Keratinocyte (primary cell): ENCODE measurements at regions not wholly inside any gene's neighbourhood (a gene's known extent, or its start where the extent isn't known, plus 50 kb on each side); places are given as distances from the start of the nearest gene placed in this dataset.

Source experiments
- EZH2 ChIP-seq: IDR thresholded peaks from one replicate; pipeline ENCODE4 v1.6.1; 2012; ENCODE audit warnings: inconsistent platforms, mild to moderate bottlenecking, low read length, moderate library complexity
- TF ChIP-seq, protein P1 (sequence below), 3 experiments: IDR thresholded peaks in 1 of 3; conservative IDR thresholded peaks in 1 of 3; optimal IDR thresholded peaks in 1 of 3; 2 replicates in 2 of 3; 3 replicates in 1 of 3; pipeline versions ENCODE3 to v1.5.1; 2011; ENCODE audit warnings: low read length in 3 of 3, mild to moderate bottlenecking in 3 of 3, moderate library complexity in 2 of 3, control low read depth in 1 of 3, inconsistent platforms in 1 of 3; ENCODE audit not compliant: insufficient read depth in 2 of 3; ENCODE audit errors: extremely low read depth in 1 of 3

DNA sequence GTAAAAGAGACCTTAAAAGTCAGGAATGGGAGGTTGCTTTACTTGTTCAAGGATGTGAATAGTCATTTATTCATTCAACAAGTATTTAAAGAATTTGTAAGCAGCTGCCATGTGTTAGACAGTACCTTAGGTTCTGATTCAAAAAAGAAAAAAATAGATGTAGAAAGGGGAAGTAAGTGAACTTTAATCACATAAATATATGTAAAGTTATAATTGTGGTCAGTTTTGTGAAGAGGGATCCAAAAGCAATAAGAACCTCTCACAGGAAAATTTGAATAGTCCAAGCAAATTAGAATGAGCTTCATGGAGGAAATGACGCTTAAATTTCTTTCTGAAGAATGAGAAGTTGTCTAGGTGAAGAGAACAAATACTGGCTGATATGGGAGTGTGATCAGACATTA, 596.1 kb upstream of the CITED2 start:
- TF ChIP-seq, protein P1, sequence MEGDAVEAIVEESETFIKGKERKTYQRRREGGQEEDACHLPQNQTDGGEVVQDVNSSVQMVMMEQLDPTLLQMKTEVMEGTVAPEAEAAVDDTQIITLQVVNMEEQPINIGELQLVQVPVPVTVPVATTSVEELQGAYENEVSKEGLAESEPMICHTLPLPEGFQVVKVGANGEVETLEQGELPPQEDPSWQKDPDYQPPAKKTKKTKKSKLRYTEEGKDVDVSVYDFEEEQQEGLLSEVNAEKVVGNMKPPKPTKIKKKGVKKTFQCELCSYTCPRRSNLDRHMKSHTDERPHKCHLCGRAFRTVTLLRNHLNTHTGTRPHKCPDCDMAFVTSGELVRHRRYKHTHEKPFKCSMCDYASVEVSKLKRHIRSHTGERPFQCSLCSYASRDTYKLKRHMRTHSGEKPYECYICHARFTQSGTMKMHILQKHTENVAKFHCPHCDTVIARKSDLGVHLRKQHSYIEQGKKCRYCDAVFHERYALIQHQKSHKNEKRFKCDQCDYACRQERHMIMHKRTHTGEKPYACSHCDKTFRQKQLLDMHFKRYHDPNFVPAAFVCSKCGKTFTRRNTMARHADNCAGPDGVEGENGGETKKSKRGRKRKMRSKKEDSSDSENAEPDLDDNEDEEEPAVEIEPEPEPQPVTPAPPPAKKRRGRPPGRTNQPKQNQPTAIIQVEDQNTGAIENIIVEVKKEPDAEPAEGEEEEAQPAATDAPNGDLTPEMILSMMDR (optimal IDR thresholded peaks at IDR 0.05 in 1 of 3, IDR thresholded peaks at IDR 0.05 in 1 of 3, conservative IDR thresholded peaks at IDR 0.05 in 1 of 3; ENCODE audit: extremely low read depth in 1 of 3, insufficient read depth in 2 of 3, low read length in 3 of 3), result no peak
- TF ChIP-seq EZH2, result no peak
